Gastroesophageal sphincter (tissue), 3 donors: ENCODE measurements at regions not wholly inside any gene's neighbourhood (a gene's known extent, or its start where the extent isn't known, plus 50 kb on each side); places are given as distances from the start of the nearest gene placed in this dataset.

Experiments
- POLR2A ChIP-seq, 2 donors: fragments of 450-650 bp; IDR thresholded peaks; one replicate each; pipeline ENCODE4 v1.6.1; 2017; ENCODE audit warnings: antibody characterized with exemption in 2 of 2, mild to moderate bottlenecking in 2 of 2, moderate library complexity in 1 of 2
- POLR2AphosphoS5 ChIP-seq: sonication (generic); formaldehyde crosslinking; IDR thresholded peaks from one replicate; pipeline ENCODE4 v1.6.1; 2017; ENCODE audit warnings: antibody characterized with exemption
- TF ChIP-seq, protein P1 (sequence below), 4 experiments: fragments of 200-600 bp in 2 of 4; fragments of 450-650 bp in 2 of 4; sonication (generic) in 1 of 4; IDR thresholded peaks; one replicate each; pipeline ENCODE4 v1.5.1; 2017 to 2019; ENCODE audit warnings: antibody characterized with exemption in 4 of 4, mild to moderate bottlenecking in 2 of 4, moderate library complexity in 2 of 4

DNA sequence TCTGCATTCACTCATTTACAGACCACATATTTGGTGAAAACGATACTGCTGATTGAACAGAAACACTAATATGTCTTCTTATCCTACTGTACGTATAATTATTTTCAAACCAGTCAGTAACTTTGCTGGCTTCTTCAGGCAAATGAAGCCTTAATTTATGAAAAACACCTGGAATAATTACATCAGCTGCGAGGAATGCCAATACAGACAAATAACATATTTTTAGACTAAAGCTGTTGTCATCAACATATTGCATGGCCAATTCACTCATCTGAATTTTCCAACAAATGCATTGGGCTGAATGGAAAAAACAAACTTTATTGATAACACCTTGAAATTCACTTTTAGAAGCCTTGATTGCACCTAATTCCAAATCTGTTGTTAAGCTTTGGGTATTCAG is 165.9 kb downstream of the HLX start:
- TF ChIP-seq, protein P1, sequence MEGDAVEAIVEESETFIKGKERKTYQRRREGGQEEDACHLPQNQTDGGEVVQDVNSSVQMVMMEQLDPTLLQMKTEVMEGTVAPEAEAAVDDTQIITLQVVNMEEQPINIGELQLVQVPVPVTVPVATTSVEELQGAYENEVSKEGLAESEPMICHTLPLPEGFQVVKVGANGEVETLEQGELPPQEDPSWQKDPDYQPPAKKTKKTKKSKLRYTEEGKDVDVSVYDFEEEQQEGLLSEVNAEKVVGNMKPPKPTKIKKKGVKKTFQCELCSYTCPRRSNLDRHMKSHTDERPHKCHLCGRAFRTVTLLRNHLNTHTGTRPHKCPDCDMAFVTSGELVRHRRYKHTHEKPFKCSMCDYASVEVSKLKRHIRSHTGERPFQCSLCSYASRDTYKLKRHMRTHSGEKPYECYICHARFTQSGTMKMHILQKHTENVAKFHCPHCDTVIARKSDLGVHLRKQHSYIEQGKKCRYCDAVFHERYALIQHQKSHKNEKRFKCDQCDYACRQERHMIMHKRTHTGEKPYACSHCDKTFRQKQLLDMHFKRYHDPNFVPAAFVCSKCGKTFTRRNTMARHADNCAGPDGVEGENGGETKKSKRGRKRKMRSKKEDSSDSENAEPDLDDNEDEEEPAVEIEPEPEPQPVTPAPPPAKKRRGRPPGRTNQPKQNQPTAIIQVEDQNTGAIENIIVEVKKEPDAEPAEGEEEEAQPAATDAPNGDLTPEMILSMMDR (IDR thresholded peaks at IDR 0.05), result no peak
- TF ChIP-seq POLR2AphosphoS5, result no peak
- no peak for TF ChIP-seq POLR2A (IDR thresholded peaks at IDR 0.05)
